Activated CD4-positive, alpha-beta T cell treated with anti-CD3 and anti-CD28 coated beads for 1 hour (primary cell): ENCODE measurements at regions not wholly inside any gene's neighbourhood (a gene's known extent, or its start where the extent isn't known, plus 50 kb on each side); places are given as distances from the start of the nearest gene placed in this dataset.

Experiments used
- DNase-seq: peaks from one replicate; pipeline ENCODE4 v3.0.0-alpha.2; 2020

DNA sequence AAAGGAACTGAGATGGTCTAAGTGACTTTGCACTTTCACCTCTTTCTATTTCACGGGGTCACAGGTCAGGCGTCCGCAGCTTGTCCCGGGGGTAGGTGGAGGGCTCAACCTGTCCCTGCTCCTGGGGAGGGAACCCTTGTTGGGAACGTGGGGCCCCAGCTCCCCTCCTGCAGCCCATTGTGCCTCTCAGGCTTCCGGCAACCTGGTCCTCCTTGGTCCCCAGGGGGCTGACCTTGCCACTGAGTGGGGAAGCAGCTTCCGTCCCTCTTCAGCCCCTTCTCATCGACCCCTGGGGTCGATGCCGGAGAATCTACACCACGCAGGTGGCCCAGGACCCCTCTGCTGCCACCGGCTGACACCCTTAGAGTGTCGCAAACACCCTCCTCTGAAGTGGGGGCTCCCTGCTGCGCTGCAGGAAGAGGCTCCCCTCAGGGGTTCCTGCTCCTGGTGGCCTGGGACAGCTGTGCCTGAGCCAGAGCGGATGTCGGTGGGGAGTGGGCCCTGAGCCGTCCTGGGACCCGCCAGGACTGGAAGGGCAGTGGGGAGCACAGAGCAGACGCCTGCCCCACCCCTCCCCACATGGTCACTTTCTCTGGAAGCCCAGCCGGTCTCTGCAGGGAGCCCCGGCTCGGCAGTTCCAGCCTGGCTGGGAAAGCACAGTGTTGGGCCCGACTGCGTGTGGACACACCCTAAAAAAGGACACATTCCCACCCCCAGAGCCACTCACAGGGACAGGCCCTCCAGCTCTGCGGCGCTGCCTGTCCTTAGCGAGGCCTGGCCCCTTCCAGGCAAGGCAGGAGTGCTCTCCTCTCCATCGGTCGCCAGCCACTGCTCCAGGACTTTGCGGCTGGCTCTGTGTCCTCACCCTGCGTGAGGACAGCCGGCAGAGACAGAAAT lies 357.5 kb upstream of the SHH start:
- DNase-seq = no peak

DNA sequence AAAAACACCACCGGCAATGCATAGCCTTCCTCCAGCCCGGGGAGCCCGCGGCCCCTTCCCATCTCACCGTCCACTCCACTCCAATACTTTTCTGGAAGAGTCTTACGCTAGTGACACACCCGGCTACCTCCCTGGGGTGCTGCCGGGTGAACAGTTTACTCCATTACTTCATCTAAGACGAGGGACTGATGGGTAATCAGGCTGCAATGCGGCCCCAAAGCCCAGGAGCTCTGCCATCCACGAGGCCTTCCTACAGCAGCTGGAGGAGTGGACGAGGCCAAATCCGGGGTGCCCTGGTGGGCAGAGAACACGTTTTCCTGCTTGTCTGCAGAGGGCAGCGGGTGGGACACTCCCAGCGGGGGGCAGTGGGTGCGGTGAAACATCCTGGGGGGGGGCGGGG lies 356.2 kb upstream of the SHH start:
- no peak for DNase-seq

- no peak for DNase-seq
These were observed 355.7 kb upstream of the SHH start for GRCh38 chr7:156167987-156168386.

DNA sequence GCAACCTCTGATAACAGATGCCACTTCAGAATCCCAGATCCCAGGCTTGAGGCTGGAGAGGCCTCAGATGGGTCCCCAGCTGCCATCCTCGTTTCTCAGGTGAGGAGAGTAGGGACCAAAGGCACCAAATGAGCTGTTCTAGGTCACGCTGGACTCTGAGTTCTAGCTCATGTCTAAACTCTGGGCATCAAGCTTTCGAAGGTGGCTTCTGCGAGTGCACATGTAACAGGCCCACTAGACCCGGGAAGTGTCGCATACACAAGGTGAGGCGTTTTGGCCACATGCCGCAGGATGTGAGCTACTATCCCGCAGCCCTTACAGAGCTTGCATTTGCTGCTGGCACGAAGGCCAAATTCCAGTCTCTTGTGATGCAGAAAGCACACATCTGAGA lies 355.1 kb upstream of the SHH start:
- no peak for DNase-seq

DNA sequence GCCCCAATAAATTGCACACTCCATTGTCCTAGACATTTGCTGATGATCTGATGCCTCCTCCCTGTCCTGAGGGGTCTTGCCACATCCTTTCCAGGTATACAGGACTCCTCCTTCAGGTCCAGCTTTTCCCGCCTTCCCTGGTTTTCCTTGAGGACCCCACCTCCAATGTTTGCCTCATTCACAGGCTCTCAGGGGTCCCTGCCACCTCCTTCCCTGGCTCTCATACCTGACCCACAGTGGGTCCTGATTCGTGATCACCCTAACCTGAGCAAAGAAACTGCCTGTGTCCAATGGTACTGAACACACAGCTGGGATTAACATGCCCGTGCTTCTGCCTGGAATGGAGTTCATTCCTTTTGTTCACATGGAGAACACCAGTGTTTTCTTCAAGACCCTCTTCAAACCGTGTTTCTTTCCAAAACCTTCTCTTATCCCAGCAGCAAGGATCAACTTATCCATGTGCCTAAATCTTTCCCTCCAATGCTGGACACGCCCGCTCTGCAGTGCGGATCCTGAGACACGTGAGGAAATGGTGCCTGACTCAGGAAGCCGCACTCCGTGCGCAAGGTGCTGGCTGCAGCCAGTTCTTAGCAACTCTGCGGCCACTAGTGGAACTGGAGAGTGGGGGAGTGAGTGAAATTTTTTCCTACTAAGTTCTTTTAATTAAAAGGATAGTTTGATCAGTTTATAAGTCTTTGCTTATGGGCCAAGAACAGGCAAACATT lies 354.6 kb upstream of the SHH start:
- no peak for DNase-seq

- no peak for DNase-seq
These were observed 351.5 kb upstream of the SHH start for GRCh38 chr7:156163747-156164146.

DNA sequence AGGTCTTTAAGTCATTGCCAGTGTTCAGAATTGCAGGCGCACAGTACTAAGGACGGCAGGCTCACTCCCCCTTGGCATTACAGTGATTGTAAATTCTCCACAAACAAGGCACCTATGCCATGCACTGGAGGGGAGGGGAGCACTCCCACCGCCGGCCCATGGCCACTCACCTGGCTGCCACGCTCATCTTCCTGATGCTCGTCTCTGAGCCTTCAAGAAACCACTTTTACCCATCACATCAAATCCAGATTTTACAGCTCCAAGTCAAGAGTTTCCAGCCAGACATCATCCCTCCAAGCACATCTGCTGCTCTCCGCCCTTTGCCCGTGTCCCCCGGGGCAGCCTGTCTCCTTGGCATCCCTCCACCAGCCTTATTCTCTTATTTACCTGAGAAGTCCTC lies 350.2 kb upstream of the SHH start:
- DNase-seq = no peak

GRCh38 chr7:156160811-156161210 lies 348.5 kb upstream of the SHH start:
- no peak for DNase-seq

- DNase-seq = no peak
These were observed 346.4 kb upstream of the SHH start for GRCh38 chr7:156158693-156159092.

DNA sequence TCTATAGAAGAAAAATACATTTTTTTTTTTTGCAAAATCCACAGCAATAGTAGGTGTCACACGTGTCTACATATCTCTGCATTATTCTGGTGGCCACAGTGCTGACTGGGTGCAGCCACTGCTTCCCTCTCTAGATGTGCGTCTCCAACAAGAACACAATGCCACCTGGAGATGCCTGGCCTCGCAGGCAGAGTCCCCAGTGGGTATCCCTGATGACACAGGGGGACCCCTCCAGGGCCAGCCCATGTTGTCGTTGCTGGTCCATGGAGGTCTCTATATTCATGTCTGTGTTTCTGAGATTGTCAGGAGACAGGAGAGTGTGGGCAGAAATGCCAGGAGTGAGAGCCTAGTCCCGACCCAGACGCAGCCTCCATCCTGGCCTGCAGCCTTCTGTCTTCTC lies 345.9 kb upstream of the SHH start:
- no peak for DNase-seq

DNA sequence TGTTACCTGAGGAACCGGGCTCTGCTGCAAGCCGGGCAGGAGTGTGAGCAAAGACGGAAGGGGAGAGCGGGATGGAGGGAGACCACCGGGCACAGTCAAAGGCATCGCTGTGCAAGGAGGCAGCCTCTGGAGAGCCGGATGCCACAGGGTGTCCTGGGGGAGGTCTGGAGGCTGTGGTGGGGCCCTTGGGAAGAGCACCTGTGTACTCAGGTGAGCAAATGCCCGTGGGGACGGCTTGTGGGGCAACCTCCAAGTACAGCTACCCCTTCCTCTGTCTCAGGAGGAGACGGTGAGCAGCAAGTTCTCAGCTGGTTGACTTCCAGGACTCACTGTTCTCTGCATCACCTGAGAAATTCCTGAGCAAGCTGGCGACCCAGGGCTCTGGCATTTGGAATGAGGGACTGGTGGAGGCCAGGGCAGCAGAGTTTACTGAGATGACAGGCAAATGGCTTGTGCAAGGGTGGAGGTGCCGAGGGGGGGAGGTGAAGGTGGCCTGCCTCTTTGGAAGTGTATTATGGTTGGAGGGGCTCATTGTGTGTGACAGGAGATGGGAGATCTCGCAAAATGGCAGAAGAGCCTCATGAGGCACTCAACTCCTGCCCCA lies 345.2 kb upstream of the SHH start:
- no peak for DNase-seq

- no peak for DNase-seq
These were observed 344.6 kb upstream of the SHH start for GRCh38 chr7:156156734-156157408.

DNA sequence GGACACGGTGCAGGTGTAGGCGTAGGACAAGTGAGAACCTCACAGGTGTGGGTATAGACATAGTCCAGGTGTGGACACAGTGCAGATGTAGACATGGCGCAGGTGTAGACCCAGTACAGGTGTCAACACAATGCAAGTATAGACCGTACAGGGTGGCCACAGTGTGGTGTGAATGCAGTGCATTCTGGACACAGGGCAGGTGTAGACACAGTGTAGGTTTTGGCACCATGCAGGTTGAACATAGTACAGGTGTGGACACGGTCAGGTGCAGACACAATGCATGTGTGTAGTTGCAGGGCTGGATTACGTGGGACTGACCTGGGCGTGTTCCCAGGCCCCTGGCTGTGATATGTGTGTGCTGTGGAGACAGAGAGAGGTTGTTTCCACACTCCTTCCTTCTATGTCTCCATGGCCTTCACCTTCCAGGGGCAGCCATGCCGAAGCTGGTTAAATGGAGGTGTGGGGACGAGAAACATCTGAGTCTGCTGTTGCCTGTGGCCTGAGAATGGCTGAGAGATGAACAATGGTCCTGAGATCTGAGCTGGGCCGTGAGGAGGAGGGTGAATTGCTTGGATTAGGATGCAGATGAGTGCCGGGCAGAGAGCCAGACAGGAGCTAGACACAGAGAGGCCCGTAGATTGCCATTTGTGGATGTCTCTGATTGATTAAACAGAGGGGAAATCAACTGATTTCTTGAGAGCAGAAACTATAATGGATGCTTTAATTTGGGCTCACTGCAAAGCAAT lies 343.9 kb upstream of the SHH start:
- no peak for DNase-seq

DNA sequence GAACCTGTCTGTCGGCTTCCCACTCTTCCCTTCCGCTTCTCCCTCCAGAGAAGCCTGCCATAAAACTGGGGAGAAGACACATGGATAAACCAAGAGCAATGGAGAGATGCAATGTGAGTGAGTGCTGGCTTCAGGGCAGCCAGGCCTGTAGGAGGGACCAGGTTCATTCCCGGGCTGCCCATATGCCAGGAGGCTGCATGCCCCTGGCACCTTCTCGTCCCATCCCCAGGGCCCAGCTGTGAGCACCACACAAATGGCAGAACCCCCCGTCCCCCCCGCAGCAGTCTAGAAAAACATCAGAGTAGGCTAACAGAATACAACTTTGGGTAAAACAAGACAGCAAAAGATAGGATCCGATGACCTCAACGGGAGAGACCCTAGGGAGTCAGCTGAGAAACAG lies 341.3 kb upstream of the SHH start:
- no peak for DNase-seq

DNA sequence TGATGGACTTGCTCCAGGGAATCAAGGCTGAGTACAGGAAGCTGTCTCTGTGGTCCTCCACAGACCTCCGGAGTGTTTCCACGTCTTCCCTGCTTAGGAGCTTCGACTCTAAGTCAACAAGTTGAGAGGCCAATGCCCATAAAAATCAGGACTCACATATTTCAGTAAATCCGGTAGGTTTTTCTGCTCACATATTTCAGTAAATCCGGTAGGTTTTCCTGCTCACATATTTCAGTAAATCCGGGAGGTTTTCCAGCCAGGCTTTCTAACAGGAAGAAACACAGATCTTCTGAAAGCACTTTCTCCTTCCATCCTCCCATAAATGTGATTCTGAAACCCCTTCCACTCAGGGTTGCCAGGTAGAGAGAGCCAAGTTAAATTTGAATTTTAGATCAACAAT lies 340.1 kb upstream of the SHH start:
- no peak for DNase-seq

GRCh38 chr7:156151658-156152057 lies 339.4 kb upstream of the SHH start:
- no peak for DNase-seq

GRCh38 chr7:156151078-156151477 lies 338.8 kb upstream of the SHH start:
- DNase-seq = no peak

- no peak for DNase-seq
These were observed 336.7 kb upstream of the SHH start for GRCh38 chr7:156148995-156149394.

DNA sequence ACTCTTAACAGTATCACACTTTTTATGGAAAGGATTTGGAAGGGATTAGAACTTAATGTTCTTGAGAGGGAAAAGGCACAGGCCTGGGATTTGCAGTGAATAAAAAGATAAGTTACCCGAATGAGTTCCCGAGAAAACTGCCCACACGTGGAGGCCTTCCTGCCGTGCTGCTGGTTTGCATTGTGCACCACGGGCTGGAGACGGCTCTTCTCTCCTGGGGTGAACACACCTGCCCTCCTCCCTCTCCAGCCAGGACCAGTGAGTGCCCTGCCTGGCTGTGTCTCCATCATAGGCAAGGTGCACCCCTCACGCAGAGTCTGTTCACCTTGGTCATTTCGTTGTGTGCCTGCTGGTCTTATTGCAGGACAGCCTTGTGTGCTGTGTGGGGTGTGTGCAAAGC lies 336.3 kb upstream of the SHH start:
- no peak for DNase-seq

DNA sequence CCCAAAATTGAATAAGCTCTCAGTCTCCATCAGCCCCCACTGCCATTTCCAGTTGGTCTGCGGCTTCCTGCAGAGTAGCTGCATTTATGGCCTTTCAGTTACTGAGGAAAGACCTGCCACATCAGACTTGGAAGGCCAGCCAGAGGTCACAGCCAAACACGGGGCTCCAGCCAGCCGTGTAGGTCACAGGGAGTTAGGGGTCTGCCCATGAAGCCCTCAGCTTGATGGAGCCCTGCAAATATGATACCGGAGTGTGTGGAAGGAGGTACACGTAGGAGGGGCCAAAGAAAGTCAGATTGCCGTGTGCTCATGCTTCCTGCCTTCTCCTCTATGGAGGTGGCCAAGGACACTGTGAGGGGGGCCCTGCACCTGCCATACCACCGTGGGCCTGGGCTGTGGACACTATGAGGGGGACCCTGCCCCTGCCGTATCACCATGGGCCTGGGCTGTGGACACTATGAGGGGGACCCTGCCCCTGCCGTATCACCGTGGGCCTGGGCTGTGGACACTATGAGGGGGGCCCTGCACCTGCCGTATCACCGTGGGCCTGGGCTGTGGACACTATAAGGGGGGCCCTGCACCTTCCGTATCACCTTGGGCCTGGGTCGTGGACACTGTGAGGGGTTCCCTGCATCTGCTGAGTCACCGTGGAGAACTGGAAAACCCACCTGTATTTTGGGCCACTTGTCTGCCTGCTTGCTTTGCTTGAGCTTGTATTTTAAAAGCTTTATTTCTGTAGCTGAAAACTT lies 335.7 kb upstream of the SHH start:
- DNase-seq = no peak

DNA sequence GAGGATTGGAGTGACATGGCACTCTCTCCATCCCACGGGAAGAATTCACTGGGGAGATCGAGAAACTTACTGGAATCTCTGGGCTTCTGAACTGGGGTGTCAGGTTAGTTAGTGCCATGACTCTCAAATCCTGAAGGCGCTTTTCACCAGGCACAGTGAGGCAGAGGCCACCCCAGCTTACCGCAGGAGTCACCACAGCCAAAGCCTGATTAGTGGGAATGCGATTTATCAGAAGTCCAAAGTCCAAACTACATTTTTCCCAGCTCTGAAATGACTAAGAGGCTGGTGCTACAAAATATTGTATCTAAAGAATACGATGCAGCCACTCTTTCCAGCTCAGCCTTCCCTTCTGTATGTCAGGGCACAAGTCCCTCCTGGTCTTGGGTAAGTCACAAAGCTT lies 334.8 kb upstream of the SHH start:
- DNase-seq = no peak

GRCh38 chr7:156145996-156146395 lies 333.7 kb upstream of the SHH start:
- DNase-seq = no peak
